A673 (cell line): ENCODE measurements at regions not wholly inside any gene's neighbourhood (a gene's known extent, or its start where the extent isn't known, plus 50 kb on each side); places are given as distances from the start of the nearest gene placed in this dataset.

ENCODE experiments used
- BruUV-seq: library from RNA; stranded (reverse); fragments of 400-500 nt; replicated peaks from 2 replicates; lab custom pipeline; 2021; lab: Mats Ljungman, UMichigan
- CTCF ChIA-PET: fragments of 300-600 bp; sonication (Branson Sonifier 250); formaldehyde crosslinking; loops from one replicate; lab custom pipeline; 2022; ENCODE audit warnings: antibody characterized with exemption; lab: Charles Lee
- POLR2A ChIA-PET: fragments of 300-600 bp; sonication (Branson Sonifier 250); formaldehyde crosslinking; loops from one replicate; lab custom pipeline; 2022; ENCODE audit warnings: antibody characterized with exemption; ENCODE audit not compliant: low non-redundant PET; lab: Charles Lee
- DNase-seq: peaks from one replicate; pipeline ENCODE4 v3.0.0-alpha.2; 2015; ENCODE audit warnings: low spot score
- H3K27ac ChIP-seq: fragments of 200-600 bp; sonication (generic); 2 replicates; pipeline ENCODE4 v1.5.1; 2016; ENCODE audit warnings: mixed run types, low read depth, mild to moderate bottlenecking, mixed read lengths, antibody characterized with exemption, low read length; ENCODE audit not compliant: poor library complexity, severe bottlenecking
- H3K27me3 ChIP-seq: fragments of 200-600 bp; sonication (generic); replicated peaks from 2 replicates; pipeline ENCODE4 v1.6.1; 2017; ENCODE audit warnings: mixed run types, low read depth, mild to moderate bottlenecking, mixed read lengths, antibody characterized with exemption, low read length; ENCODE audit not compliant: insufficient read depth, poor library complexity
- H3K36me3 ChIP-seq: fragments of 200-600 bp; sonication (generic); 2 replicates; pipeline ENCODE4 v1.6.1; 2016; ENCODE audit warnings: mixed run types, mild to moderate bottlenecking, mixed read lengths, antibody characterized with exemption, low read length; ENCODE audit not compliant: insufficient read depth, poor library complexity, severe bottlenecking
- H3K4me1 ChIP-seq: fragments of 200-600 bp; sonication (generic); 2 replicates; pipeline ENCODE4 v1.6.1; 2017; ENCODE audit warnings: mixed run types, mild to moderate bottlenecking, mixed read lengths, antibody characterized with exemption, low read length; ENCODE audit not compliant: insufficient read depth, poor library complexity, severe bottlenecking
- H3K4me3 ChIP-seq: fragments of 200-600 bp; sonication (generic); 2 replicates; pipeline ENCODE4 v1.5.1; 2016; ENCODE audit warnings: low read depth, mixed run types, mild to moderate bottlenecking, mixed read lengths, low read length; ENCODE audit not compliant: poor library complexity, severe bottlenecking
- H3K9me3 ChIP-seq: fragments of 200-600 bp; sonication (generic); 2 replicates; pipeline ENCODE4 v1.6.1; 2016; ENCODE audit warnings: mixed run types, low read depth, mild to moderate bottlenecking, mixed read lengths, antibody characterized with exemption, low read length; ENCODE audit not compliant: poor library complexity, severe bottlenecking
- CTCF ChIP-seq: fragments of 300-800, 200-600 bp; sonication (generic); conservative IDR thresholded peaks from 2 replicates; pipeline ENCODE4 v1.5.1; 2017; ENCODE audit warnings: low read depth, mild to moderate bottlenecking, antibody characterized with exemption, low read length, moderate library complexity, mixed read lengths
- EZH2 ChIP-seq: fragments of 200-600 bp; sonication (generic); IDR thresholded peaks from 2 replicates; pipeline ENCODE4 v1.6.1; 2017; ENCODE audit warnings: borderline replicate concordance, low read depth, mild to moderate bottlenecking, mixed read lengths, antibody characterized with exemption, low read length; ENCODE audit not compliant: poor library complexity, severe bottlenecking
- intact Hi-C: fragments of 100-400 bp; cut with micrococcal nuclease; formaldehyde crosslinking; loops from one replicate; pipeline ENCODE4 v1.10.0; 2022; ENCODE audit not compliant: unreplicated experiment

GRCh38 chrX:42535233-42535632 lies 242.7 kb downstream of the PPP1R2C start:
- no peak for TF ChIP-seq EZH2
- TF ChIP-seq CTCF = no peak
- POLR2A ChIA-PET = no interaction called here
- no peak overlapping the region for H3K27ac ChIP-seq
- CTCF ChIA-PET = no interaction called here
- no TSS peak for BruUV-seq
- H3K27me3 ChIP-seq = no peaks in the 10 kb centered on the region
- no peaks in the 10 kb centered on the region for H3K4me1 ChIP-seq
- no peak overlapping the region for H3K4me3 ChIP-seq
- H3K9me3 ChIP-seq = no peaks in the 10 kb centered on the region
- no peaks in the 10 kb centered on the region for H3K36me3 ChIP-seq
- intact Hi-C loops = no loop called here
- no peak for DNase-seq

- no peak overlapping the region for H3K4me3 ChIP-seq
- intact Hi-C loops = no loop called here
- no TSS peak for BruUV-seq
- no peaks in the 10 kb centered on the region for H3K36me3 ChIP-seq
- no peak for DNase-seq
- no peaks in the 10 kb centered on the region for H3K4me1 ChIP-seq
- no peaks in the 10 kb centered on the region for H3K27me3 ChIP-seq
- CTCF ChIA-PET = no interaction called here
- POLR2A ChIA-PET = no interaction called here
- H3K9me3 ChIP-seq = no peaks in the 10 kb centered on the region
- H3K27ac ChIP-seq = no peak overlapping the region
- TF ChIP-seq EZH2 (no peak), CTCF (no peak)
Measured at GRCh38 chrX:42533761-42534160, 244.2 kb downstream of the PPP1R2C start.

GRCh38 chrX:42531441-42531840 lies 246.5 kb downstream of the PPP1R2C start:
- Histone ChIP-seq H3K4me3 (no peak overlapping the region), H3K36me3 (no peaks in the 10 kb centered on the region), H3K4me1 (no peaks in the 10 kb centered on the region), H3K27me3 (no peaks in the 10 kb centered on the region), H3K9me3 (no peaks in the 10 kb centered on the region), H3K27ac (no peak overlapping the region)
- CTCF ChIA-PET = no interaction called here
- no peak for TF ChIP-seq CTCF
- no peak for TF ChIP-seq EZH2
- POLR2A ChIA-PET = no interaction called here
- DNase-seq = no peak
- intact Hi-C loops = no loop called here
- no TSS peak for BruUV-seq
